K562 (cell line): ENCODE measurements at regions not wholly inside any gene's neighbourhood (a gene's known extent, or its start where the extent isn't known, plus 50 kb on each side); places are given as distances from the start of the nearest gene placed in this dataset.

ENCODE experiments used
- ATAC-seq: fragments of 200-7000 bp; cut with Tn5 transposase; 3 replicates; pipeline ENCODE4 v1.9.1; 2020; ENCODE audit warnings: moderate library complexity
- BruUV-seq: library from RNA; stranded (reverse); fragments of 400-500 nt; replicated peaks from 2 replicates; lab custom pipeline; 2021; lab: Mats Ljungman, UMichigan
- CTCF ChIA-PET: fragments of 300-600 bp; formaldehyde crosslinking; extraction: SDS; loops from one replicate; lab custom pipeline; 2021; ENCODE audit warnings: low intra/inter-chr PET ratio; lab: Yijun Ruan, JAX
- POLR2A ChIA-PET: fragments of 300-600, 350-650 bp; sonication (Branson Sonifier 250); formaldehyde crosslinking; extraction: SDS; loops from one replicate; lab custom pipeline; 2021; ENCODE audit warnings: antibody characterized with exemption, inconsistent platforms; lab: Yijun Ruan, JAX
- DNase-seq, 4 experiments: peaks; one replicate each; pipeline versions ENCODE4 v3.0.0 to v3.0.0-alpha.2; 2011 to 2018; ENCODE audit warnings: low spot score in 3 of 4, mixed read lengths in 3 of 4; ENCODE audit errors: extremely low read depth in 1 of 4
- FAIRE-seq: peaks from 2 replicates; lab custom pipeline; 2011; peaks lifted over from hg19 to GRCh38; lab: Jason Lieb, UNC
- H2AFZ ChIP-seq: 2 replicates; pipeline ENCODE4 v1.6.0; 2011; ENCODE audit warnings: low read depth, low read length, control low read depth, inconsistent platforms
- H3K27ac ChIP-seq: fragments of 200-600 bp; 3 replicates; pipeline ENCODE4 v1.8.0; 2011; ENCODE audit warnings: low read depth, mild to moderate bottlenecking, control low read depth, inconsistent platforms, low read length, moderate library complexity, mixed read lengths; ENCODE audit errors: extremely low read depth
- H3K27me3 ChIP-seq, 2 experiments: fragments of 300-600 bp in 1 of 2; 2 replicates in 1 of 2; 3 replicates in 1 of 2; pipeline versions ENCODE4 v1.6.0 to v1.8.0; 2011; ENCODE audit warnings: inconsistent platforms in 2 of 2, low read length in 2 of 2, mild to moderate bottlenecking in 1 of 2, mixed read lengths in 1 of 2, moderate library complexity in 1 of 2; ENCODE audit not compliant: control insufficient read depth in 2 of 2, insufficient read depth in 2 of 2
- H3K36me3 ChIP-seq: fragments of 300-600 bp; 3 replicates; pipeline ENCODE4 v1.8.0; 2011; ENCODE audit warnings: mild to moderate bottlenecking, low read length, inconsistent platforms; ENCODE audit not compliant: control insufficient read depth, insufficient read depth
- H3K4me1 ChIP-seq, 2 experiments: fragments of 200-600 bp in 1 of 2; replicated peaks in 1 of 2; 2 replicates in 1 of 2; 3 replicates in 1 of 2; pipeline versions ENCODE4 v1.5.1 to v1.8.0; 2011; ENCODE audit warnings: inconsistent platforms in 2 of 2, low read length in 2 of 2, mild to moderate bottlenecking in 1 of 2, mixed read lengths in 1 of 2, moderate library complexity in 1 of 2; ENCODE audit not compliant: control insufficient read depth in 2 of 2, insufficient read depth in 2 of 2
- H3K4me2 ChIP-seq: 2 replicates; pipeline ENCODE4 v1.6.1; 2011; ENCODE audit warnings: low read length, control low read depth, inconsistent platforms, mixed read lengths; ENCODE audit not compliant: insufficient read depth
- H3K4me3 ChIP-seq: fragments of 200-600 bp; sonication (generic), shearing (Covaris generic); 2 replicates; pipeline ENCODE4 v1.5.1; 2016; ENCODE audit warnings: control low read depth, inconsistent platforms
- H3K79me2 ChIP-seq: fragments of 200-600 bp; 3 replicates; pipeline ENCODE4 v1.8.0; 2011; ENCODE audit warnings: low read length, inconsistent platforms; ENCODE audit not compliant: control insufficient read depth, insufficient read depth
- H3K9ac ChIP-seq, 2 experiments: 2 replicates each; pipeline versions ENCODE4 v1.6.0 to v1.6.1; 2011; ENCODE audit warnings: low read depth in 2 of 2, low read length in 2 of 2, control low read depth in 1 of 2, inconsistent platforms in 1 of 2, mild to moderate bottlenecking in 1 of 2, mixed read lengths in 1 of 2; ENCODE audit not compliant: insufficient read depth in 1 of 2
- H3K9me1 ChIP-seq: one replicate; pipeline ENCODE4 v1.6.0; 2011; ENCODE audit warnings: inconsistent platforms, mild to moderate bottlenecking, low read length, moderate library complexity; ENCODE audit not compliant: control insufficient read depth, insufficient read depth
- H3K9me3 ChIP-seq: replicated peaks from 2 replicates; pipeline ENCODE4 v1.5.1; 2011; ENCODE audit warnings: low read depth, low read length, inconsistent platforms; ENCODE audit not compliant: control insufficient read depth, insufficient read depth
- H4K20me1 ChIP-seq: replicated peaks from 2 replicates; pipeline ENCODE4 v1.6.1; 2011; ENCODE audit warnings: low read length, inconsistent platforms, mixed read lengths; ENCODE audit not compliant: control insufficient read depth, insufficient read depth
- ADNP ChIP-seq: fragments of 200-800 bp; sonication (Bioruptor generic); IDR thresholded peaks from 2 replicates; pipeline ENCODE4 v1.6.1; 2016; ENCODE audit warnings: missing genetic modification characterization, missing compliant biosample characterization
- BRF1 ChIP-seq: IDR thresholded peaks from 3 replicates; pipeline ENCODE4 v1.6.1; 2011; ENCODE audit warnings: borderline replicate concordance, mild to moderate bottlenecking; ENCODE audit not compliant: insufficient read length; ENCODE audit errors: extremely low read depth
- CCAR2 ChIP-seq: fragments of 200-400 bp; formaldehyde crosslinking; IDR thresholded peaks from 2 replicates; pipeline ENCODE4 v1.6.1; 2017; ENCODE audit warnings: mild to moderate bottlenecking, low read depth, low read length
- CEBPG ChIP-seq, 3 experiments: fragments of 200-800 bp in 1 of 3; sonication (Bioruptor generic) in 1 of 3; sonication (generic) in 1 of 3; formaldehyde crosslinking in 1 of 3; IDR thresholded peaks in 2 of 3; conservative IDR thresholded peaks in 1 of 3; 2 replicates each; pipeline versions ENCODE4 v1.6.1 to v1.8.0; 2016 to 2022; ENCODE audit warnings: missing compliant biosample characterization in 2 of 3, missing genetic modification characterization in 2 of 3, mild to moderate bottlenecking in 1 of 3, missing genetic modification reagents in 1 of 3
- HDGF ChIP-seq: fragments of 450-650 bp; IDR thresholded peaks from 2 replicates; pipeline ENCODE4 v1.6.1; 2016
- NUFIP1 ChIP-seq: fragments of 450-650 bp; IDR thresholded peaks from 2 replicates; pipeline ENCODE4 v1.6.1; 2018; ENCODE audit not compliant: partially characterized antibody
- POLR2A ChIP-seq: fragments of 450-650 bp; conservative IDR thresholded peaks from 2 replicates; pipeline ENCODE4 v1.6.1; 2016
- SFPQ ChIP-seq: fragments of 200-400 bp; formaldehyde crosslinking; IDR thresholded peaks from 2 replicates; pipeline ENCODE4 v1.6.1; 2017; ENCODE audit warnings: mild to moderate bottlenecking, low read depth, low read length, moderate library complexity
- STAT5A ChIP-seq: IDR thresholded peaks from 2 replicates; pipeline ENCODE4 v1.6.1; 2012; ENCODE audit warnings: low read length, inconsistent platforms, borderline replicate concordance
- TARDBP ChIP-seq: fragments of 450-650 bp; IDR thresholded peaks from 2 replicates; pipeline ENCODE4 v1.6.1; 2016
- ZNF316 ChIP-seq: fragments of 450-650 bp; IDR thresholded peaks from 2 replicates; pipeline ENCODE4 v1.6.1; 2016
- ZNF354B ChIP-seq: fragments of 250-450 bp; sonication (Bioruptor Pico); IDR thresholded peaks from 2 replicates; pipeline ENCODE4 v1.4.0; 2020
- ZNF766 ChIP-seq: fragments of 200-800 bp; sonication (Bioruptor generic); conservative IDR thresholded peaks from 2 replicates; pipeline ENCODE4 v1.6.1; 2016; ENCODE audit warnings: missing genetic modification characterization, missing compliant biosample characterization
- WGBS: fragments of 100-300 bp; shearing (Covaris generic); methylation state at CpG from one replicate; pipeline ENCODE4 v1.1.6; 2016; ENCODE audit warnings: low coverage, mixed read lengths; ENCODE audit not compliant: insufficient coverage; ENCODE audit errors: missing lambda C conversion rate; 5-methylcytosine and 5-hydroxymethylcytosine counted together
- in situ Hi-C: fragments of 300-500 bp; cut with MboI; formaldehyde crosslinking; loops from 4 replicates; pipeline ENCODE4 v1.15.0; 2018; ENCODE audit warnings: inconsistent platforms, mixed read lengths
- intact Hi-C: fragments of 100-400 bp; cut with micrococcal nuclease; formaldehyde crosslinking; loops from 2 replicates; pipeline ENCODE4 v1.14.2; 2022
- TF ChIP-seq, protein P1 (sequence below): fragments of 250-450 bp; sonication (Bioruptor Pico); IDR thresholded peaks from 2 replicates; pipeline ENCODE4 v1.5.0; 2022; ENCODE audit warnings: mild to moderate bottlenecking

DNA sequence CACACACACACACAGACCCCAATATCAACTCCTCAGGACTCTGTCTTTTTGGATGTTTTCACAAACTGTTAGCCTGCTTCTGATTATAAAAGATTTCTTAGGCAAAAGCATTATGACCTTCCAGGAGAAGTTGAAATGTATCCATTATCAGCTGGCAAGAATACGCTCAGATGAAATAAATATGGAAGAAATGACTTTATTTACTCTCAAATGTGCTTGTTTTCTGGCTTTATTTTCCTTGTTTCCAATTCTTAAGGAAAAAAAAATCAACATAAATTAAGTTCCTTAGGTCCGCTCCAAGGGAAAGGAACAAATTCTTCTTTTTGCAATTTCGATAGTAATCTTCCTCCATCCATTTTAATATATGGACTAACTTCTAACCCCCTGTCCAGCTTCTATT is 175.6 kb upstream of the HCCS start:
- H3K9ac ChIP-seq: no peak overlapping the region
- no peak overlapping the region for H2AFZ ChIP-seq
- DNase-seq: no peak
- no TSS peak for BruUV-seq
- no peaks in the 10 kb centered on the region for H3K9me3 ChIP-seq
- no peaks in the 10 kb centered on the region for H4K20me1 ChIP-seq
- no peaks in the 10 kb centered on the region for H3K9me1 ChIP-seq
- WGBS: 8% methylated on average over 3 of the region's 3 CpGs
- no peaks in the 10 kb centered on the region for H3K36me3 ChIP-seq
- POLR2A ChIA-PET: no interaction called here
- intact Hi-C loops: no loop called here
- FAIRE-seq: no peak
- no peak for ATAC-seq
- no peak overlapping the region for H3K4me3 ChIP-seq
- CTCF ChIA-PET: no interaction called here
- H3K27me3 ChIP-seq: no peaks in the 10 kb centered on the region
- in situ Hi-C loops: no loop called here
- no peak overlapping the region for H3K27ac ChIP-seq
- TF ChIP-seq ADNP (tag) (no peak), NUFIP1 (no peak), TARDBP (no peak), STAT5A (no peak)
- no peaks in the 10 kb centered on the region for H3K4me1 ChIP-seq
- no peaks in the 10 kb centered on the region for H3K79me2 ChIP-seq
- no peak overlapping the region for H3K4me2 ChIP-seq

GRCh38 chrX:10936976-10937375 is 174.2 kb upstream of the HCCS start:
- ATAC-seq: no peak
- no peaks in the 10 kb centered on the region for H4K20me1 ChIP-seq
- no TSS peak for BruUV-seq
- POLR2A ChIA-PET: no interaction called here
- H3K4me1 ChIP-seq: no peaks in the 10 kb centered on the region
- H2AFZ ChIP-seq: no peak overlapping the region
- H3K9me1 ChIP-seq: no peaks in the 10 kb centered on the region
- intact Hi-C loops: no loop called here
- no peak overlapping the region for H3K4me2 ChIP-seq
- DNase-seq: no peak
- CTCF ChIA-PET: no interaction called here
- H3K9me3 ChIP-seq: no peaks in the 10 kb centered on the region
- in situ Hi-C loops: no loop called here
- no peaks in the 10 kb centered on the region for H3K79me2 ChIP-seq
- no peaks in the 10 kb centered on the region for H3K27me3 ChIP-seq
- no peaks in the 10 kb centered on the region for H3K36me3 ChIP-seq
- H3K4me3 ChIP-seq: no peak overlapping the region
- no peak overlapping the region for H3K9ac ChIP-seq
- no peak for FAIRE-seq
- H3K27ac ChIP-seq: no peak overlapping the region
- TF ChIP-seq HDGF: no peak
- TF ChIP-seq, protein P1, sequence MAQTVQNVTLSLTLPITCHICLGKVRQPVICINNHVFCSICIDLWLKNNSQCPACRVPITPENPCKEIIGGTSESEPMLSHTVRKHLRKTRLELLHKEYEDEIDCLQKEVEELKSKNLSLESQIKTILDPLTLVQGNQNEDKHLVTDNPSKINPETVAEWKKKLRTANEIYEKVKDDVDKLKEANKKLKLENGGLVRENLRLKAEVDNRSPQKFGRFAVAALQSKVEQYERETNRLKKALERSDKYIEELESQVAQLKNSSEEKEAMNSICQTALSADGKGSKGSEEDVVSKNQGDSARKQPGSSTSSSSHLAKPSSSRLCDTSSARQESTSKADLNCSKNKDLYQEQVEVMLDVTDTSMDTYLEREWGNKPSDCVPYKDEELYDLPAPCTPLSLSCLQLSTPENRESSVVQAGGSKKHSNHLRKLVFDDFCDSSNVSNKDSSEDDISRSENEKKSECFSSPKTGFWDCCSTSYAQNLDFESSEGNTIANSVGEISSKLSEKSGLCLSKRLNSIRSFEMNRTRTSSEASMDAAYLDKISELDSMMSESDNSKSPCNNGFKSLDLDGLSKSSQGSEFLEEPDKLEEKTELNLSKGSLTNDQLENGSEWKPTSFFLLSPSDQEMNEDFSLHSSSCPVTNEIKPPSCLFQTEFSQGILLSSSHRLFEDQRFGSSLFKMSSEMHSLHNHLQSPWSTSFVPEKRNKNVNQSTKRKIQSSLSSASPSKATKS (CRISPR knock-in tag): no peak
- TF ChIP-seq POLR2A: no peak
- TF ChIP-seq ZNF354B (CRISPR knock-in tag): no peak
- TF ChIP-seq SFPQ: no peak
- TF ChIP-seq CEBPG (CRISPR knock-in tag; IDR thresholded peaks at IDR 0.05): no peak
- TF ChIP-seq CEBPG (tag; conservative IDR thresholded peaks at IDR 0.05 in 1 of 2, IDR thresholded peaks at IDR 0.05 in 1 of 2): no peak
- TF ChIP-seq ZNF766 (CRISPR knock-in tag): no peak
- no peak for TF ChIP-seq ZNF316
- no peak for TF ChIP-seq BRF1
- no peak for TF ChIP-seq CCAR2
